Osteoblast (primary cell): ENCODE measurements at regions not wholly inside any gene's neighbourhood (a gene's known extent, or its start where the extent isn't known, plus 50 kb on each side); places are given as distances from the start of the nearest gene placed in this dataset.

Experiments used
- DNase-seq: peaks from one replicate; pipeline ENCODE4 v3.0.0; 2011; ENCODE audit warnings: low spot score, mixed read lengths; ENCODE audit not compliant: insufficient read length; ENCODE audit errors: missing footprints
- H2AFZ ChIP-seq: 2 replicates; pipeline ENCODE4 v1.6.0; 2011; ENCODE audit warnings: mild to moderate bottlenecking, low read length
- H3K27ac ChIP-seq: 2 replicates; pipeline ENCODE4 v1.5.1; 2011; ENCODE audit warnings: mild to moderate bottlenecking, low read depth, low read length, moderate library complexity
- H3K27me3 ChIP-seq: 2 replicates; pipeline ENCODE4 v1.6.0; 2012; ENCODE audit warnings: mild to moderate bottlenecking, control low read depth, inconsistent platforms, low read length, moderate library complexity; ENCODE audit not compliant: insufficient read depth
- H3K36me3 ChIP-seq: 2 replicates; pipeline ENCODE4 v1.5.1; 2011; ENCODE audit warnings: mild to moderate bottlenecking, low read length, control low read depth, moderate library complexity; ENCODE audit not compliant: insufficient read depth
- H3K4me1 ChIP-seq: 2 replicates; pipeline ENCODE4 v1.5.1; 2011; ENCODE audit warnings: mild to moderate bottlenecking, low read length, control low read depth, moderate library complexity; ENCODE audit not compliant: insufficient read depth
- H3K4me2 ChIP-seq: 2 replicates; pipeline ENCODE4 v1.6.0; 2011; ENCODE audit warnings: mild to moderate bottlenecking, low read length; ENCODE audit not compliant: insufficient read depth
- H3K4me3 ChIP-seq: fragments of 200-600 bp; sonication (generic); 3 replicates; pipeline ENCODE4 v1.5.1; 2012; ENCODE audit warnings: mild to moderate bottlenecking, low read length, inconsistent platforms; ENCODE audit not compliant: insufficient read depth
- H3K79me2 ChIP-seq: 2 replicates; pipeline ENCODE4 v1.6.0; 2012; ENCODE audit warnings: mild to moderate bottlenecking, low read length, control low read depth, inconsistent platforms; ENCODE audit not compliant: insufficient read depth
- H3K9me3 ChIP-seq: 2 replicates; pipeline ENCODE4 v1.5.1; 2011; ENCODE audit warnings: low read depth, low read length, control low read depth
- H4K20me1 ChIP-seq: 2 replicates; pipeline ENCODE4 v1.6.0; 2012; ENCODE audit warnings: mild to moderate bottlenecking, low read length, control low read depth; ENCODE audit not compliant: insufficient read depth
- TF ChIP-seq, protein P1 (sequence below): IDR thresholded peaks from 2 replicates; pipeline ENCODE4 v1.5.1; 2011; ENCODE audit warnings: mild to moderate bottlenecking, low read depth, low read length, moderate library complexity; ENCODE audit errors: extremely low read depth

DNA sequence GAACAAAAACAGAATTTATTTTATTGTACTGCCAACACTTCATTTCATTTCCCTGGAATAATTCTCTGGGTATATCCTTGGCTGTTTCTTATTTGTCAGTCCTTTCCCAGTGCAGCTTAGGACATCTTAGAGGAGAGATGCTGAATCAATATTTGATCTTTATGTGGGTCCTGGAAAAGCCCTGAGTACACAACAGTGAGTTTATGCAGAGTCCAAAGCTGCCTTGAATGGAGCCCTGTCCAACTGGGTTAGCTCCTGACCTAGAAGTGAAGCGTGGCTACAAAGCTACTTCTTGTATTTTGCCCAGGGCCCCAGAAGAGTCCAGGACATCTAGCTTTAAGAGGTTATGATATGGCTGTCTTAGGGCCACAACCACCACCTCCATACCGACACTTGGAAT is 378.0 kb upstream of the FAT3 start:
- H3K4me3 ChIP-seq, result no peak overlapping the region
- DNase-seq, result no peak
- H3K9me3 ChIP-seq, result no peaks in the 10 kb centered on the region
- no peaks in the 10 kb centered on the region for H3K4me1 ChIP-seq
- no peak overlapping the region for H3K4me2 ChIP-seq
- H3K27me3 ChIP-seq, result no peaks in the 10 kb centered on the region
- no peaks in the 10 kb centered on the region for H4K20me1 ChIP-seq
- H3K36me3 ChIP-seq, result no peaks in the 10 kb centered on the region
- TF ChIP-seq, protein P1, sequence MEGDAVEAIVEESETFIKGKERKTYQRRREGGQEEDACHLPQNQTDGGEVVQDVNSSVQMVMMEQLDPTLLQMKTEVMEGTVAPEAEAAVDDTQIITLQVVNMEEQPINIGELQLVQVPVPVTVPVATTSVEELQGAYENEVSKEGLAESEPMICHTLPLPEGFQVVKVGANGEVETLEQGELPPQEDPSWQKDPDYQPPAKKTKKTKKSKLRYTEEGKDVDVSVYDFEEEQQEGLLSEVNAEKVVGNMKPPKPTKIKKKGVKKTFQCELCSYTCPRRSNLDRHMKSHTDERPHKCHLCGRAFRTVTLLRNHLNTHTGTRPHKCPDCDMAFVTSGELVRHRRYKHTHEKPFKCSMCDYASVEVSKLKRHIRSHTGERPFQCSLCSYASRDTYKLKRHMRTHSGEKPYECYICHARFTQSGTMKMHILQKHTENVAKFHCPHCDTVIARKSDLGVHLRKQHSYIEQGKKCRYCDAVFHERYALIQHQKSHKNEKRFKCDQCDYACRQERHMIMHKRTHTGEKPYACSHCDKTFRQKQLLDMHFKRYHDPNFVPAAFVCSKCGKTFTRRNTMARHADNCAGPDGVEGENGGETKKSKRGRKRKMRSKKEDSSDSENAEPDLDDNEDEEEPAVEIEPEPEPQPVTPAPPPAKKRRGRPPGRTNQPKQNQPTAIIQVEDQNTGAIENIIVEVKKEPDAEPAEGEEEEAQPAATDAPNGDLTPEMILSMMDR, result no peak
- H3K27ac ChIP-seq, result no peak overlapping the region
- H3K79me2 ChIP-seq, result no peaks in the 10 kb centered on the region
- no peak overlapping the region for H2AFZ ChIP-seq

DNA sequence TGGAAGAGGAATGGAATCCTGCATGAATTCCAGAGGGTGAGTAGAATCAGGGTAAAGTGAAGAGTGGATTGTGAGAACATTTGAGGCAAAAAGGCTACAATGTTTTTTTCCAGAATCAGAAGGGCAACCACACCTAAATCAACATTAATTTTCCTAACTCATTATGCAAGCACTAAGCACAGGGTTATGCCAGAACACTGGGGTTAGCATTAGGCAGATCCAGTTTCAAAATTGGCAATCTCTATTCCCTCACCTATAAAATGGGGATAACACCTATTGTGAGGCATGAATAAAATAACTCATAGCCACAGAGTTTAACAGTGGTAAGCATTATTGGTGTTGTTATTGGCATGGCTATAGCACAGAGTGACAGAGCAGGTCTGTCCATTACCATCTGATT is 378.6 kb upstream of the FAT3 start:
- Histone ChIP-seq H3K27ac (no peak overlapping the region), H3K9me3 (no peaks in the 10 kb centered on the region)
- DNase-seq, result no peak

DNA sequence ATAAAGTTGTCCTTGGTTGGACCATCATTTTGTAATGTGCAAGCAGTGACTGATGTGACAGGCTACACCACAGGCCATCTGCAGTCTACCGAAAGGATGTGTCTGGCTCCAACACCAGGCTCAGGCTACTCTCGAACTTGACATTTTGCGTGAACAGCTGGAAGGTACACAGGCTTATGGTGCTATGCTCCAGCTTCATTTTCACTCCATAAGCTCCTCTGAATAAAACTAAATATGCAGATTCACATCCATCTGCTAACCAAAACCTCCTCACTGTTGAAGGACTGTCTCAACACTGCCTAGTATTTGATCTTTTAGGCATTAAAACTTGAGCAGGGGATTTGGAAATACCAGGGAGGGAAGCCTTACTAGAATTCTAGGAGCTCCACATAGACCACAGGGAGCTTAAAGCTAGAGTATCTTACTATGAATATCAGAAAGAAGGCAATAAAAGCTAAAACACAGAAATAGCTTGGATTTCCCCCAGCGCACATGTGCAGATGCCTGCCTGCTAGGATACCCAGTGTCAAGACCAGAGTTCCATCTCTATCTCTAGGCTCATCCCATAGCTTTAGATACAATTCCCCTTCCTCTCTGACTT is 383.9 kb upstream of the FAT3 start:
- TF ChIP-seq, protein P1, result no peak
- no peak for DNase-seq
- H3K9me3 ChIP-seq, result no peaks in the 10 kb centered on the region
- no peaks in the 10 kb centered on the region for H3K79me2 ChIP-seq
- H3K4me1 ChIP-seq, result no peaks in the 10 kb centered on the region
- no peaks in the 10 kb centered on the region for H4K20me1 ChIP-seq
- H3K4me3 ChIP-seq, result no peak overlapping the region
- no peak overlapping the region for H3K27ac ChIP-seq
- no peak overlapping the region for H2AFZ ChIP-seq
- no peaks in the 10 kb centered on the region for H3K36me3 ChIP-seq
- H3K4me2 ChIP-seq, result no peak overlapping the region
- no peaks in the 10 kb centered on the region for H3K27me3 ChIP-seq

More for the DNA sequence above, 378.6 kb upstream of the FAT3 start:
- no peak overlapping the region for H3K4me3 ChIP-seq
- no peaks in the 10 kb centered on the region for H3K4me1 ChIP-seq
- no peak overlapping the region for H2AFZ ChIP-seq
- H4K20me1 ChIP-seq, result no peaks in the 10 kb centered on the region
- no peaks in the 10 kb centered on the region for H3K36me3 ChIP-seq
- H3K4me2 ChIP-seq, result no peak overlapping the region
- no peaks in the 10 kb centered on the region for H3K27me3 ChIP-seq
- TF ChIP-seq, protein P1, result no peak
- no peaks in the 10 kb centered on the region for H3K79me2 ChIP-seq

DNA sequence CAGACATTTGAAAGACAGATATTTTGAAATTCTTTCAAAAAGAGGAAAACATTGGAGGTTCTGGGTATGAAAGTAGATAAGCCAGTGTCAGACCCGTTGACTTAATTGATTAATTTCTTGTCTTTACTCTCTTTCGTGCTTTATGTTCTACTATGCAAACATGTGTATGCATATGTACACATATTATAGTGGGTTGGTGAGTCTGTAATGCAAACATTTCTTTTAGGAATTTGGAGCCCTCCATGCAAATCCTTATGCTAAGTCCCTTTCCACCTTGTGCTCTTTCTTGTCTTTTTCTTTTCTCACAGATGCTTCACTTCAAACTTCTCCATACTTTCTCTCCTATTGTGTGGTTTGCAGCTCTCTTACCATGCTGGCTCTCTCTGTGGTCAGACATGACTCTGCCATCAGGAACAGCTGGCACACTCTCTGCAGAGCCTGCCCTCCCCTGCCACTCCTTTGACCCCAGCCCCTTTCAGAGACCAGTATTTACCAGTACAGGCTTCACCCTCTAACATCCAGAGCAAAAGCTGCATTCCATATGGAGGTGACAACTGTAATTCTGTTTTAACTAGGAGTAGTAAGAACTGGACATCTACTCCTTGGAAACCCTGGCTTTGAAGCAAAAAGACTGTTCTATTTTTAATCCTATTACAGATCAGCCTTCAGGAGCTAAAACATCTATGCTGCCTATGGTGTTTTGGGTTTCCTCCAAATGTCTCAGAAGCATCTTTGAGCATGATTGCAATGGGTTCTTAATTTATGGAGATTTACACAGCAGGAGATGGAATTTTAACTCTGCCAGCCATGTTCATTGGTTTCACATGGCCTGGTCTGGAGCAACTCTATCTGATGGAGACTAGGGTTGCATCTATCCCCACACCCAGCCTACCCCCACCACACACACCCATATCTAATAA is 386.9 kb upstream of the FAT3 start:
- Histone ChIP-seq H3K27me3 (no peaks in the 10 kb centered on the region), H2AFZ (no peak overlapping the region), H4K20me1 (no peaks in the 10 kb centered on the region), H3K4me3 (no peak overlapping the region), H3K79me2 (no peaks in the 10 kb centered on the region), H3K4me2 (no peak overlapping the region), H3K9me3 (no peaks in the 10 kb centered on the region), H3K4me1 (no peaks in the 10 kb centered on the region), H3K36me3 (no peaks in the 10 kb centered on the region), H3K27ac (no peak overlapping the region)
- TF ChIP-seq, protein P1, result no peak
- DNase-seq, result no peak
